CD4-positive, alpha-beta T cell treated with Interleukin-21 for 1 hour (primary cell): ENCODE measurements at regions not wholly inside any gene's neighbourhood (a gene's known extent, or its start where the extent isn't known, plus 50 kb on each side); places are given as distances from the start of the nearest gene placed in this dataset.
"Not testable (repeated sequence)": the region's sequence is repeated elsewhere in the genome, so short reads cannot be mapped to it uniquely, and the experiment has no call there.

Source experiments
- DNase-seq: peaks from one replicate; pipeline ENCODE4 v3.0.0-alpha.2; 2020

- DNase-seq: not testable (repeated sequence)
Measured at GRCh38 chr2:132220589-132220988, 58.8 kb upstream of the ANKRD30BL start.

GRCh38 chr2:132221886-132222285, 60.1 kb upstream of the ANKRD30BL start:
- not testable (repeated sequence) for DNase-seq

DNA sequence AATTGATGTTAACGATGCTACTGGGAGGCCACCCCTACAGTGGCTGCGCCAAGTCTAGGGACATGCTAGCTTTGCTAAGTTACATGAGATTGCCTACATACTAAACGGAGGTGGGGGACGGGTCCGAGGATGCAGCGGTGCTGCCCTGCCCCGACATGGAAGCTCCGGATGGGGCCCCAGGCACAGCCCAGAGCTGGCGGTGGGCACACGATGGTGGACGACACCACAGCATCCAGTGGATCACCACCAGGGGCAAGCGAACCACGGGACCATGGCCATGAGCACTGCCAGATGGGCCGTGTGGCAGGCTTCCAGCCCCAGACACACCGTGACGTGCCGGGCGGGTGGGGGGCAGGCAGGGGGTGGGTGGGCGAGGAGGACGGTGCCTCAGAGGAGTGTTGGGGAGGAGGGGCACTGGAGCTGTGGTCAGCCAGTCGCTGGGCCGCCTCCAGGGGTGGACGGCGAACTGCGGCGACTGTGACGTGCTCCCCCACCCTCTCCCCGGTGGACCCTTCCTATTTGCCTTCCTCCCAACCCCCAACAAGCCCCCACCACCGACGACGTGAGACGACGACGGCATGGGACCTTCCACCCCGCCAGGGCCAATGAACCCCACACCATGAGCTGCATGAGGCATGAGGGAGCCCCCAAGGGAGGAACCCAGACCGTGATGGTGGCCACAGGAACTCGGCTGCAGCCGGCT, 90.6 kb upstream of the ANKRD30BL start:
- no peak for DNase-seq

- no peak for DNase-seq
Measured at GRCh38 chr2:132252894-132253264, 91.1 kb upstream of the ANKRD30BL start.

DNA sequence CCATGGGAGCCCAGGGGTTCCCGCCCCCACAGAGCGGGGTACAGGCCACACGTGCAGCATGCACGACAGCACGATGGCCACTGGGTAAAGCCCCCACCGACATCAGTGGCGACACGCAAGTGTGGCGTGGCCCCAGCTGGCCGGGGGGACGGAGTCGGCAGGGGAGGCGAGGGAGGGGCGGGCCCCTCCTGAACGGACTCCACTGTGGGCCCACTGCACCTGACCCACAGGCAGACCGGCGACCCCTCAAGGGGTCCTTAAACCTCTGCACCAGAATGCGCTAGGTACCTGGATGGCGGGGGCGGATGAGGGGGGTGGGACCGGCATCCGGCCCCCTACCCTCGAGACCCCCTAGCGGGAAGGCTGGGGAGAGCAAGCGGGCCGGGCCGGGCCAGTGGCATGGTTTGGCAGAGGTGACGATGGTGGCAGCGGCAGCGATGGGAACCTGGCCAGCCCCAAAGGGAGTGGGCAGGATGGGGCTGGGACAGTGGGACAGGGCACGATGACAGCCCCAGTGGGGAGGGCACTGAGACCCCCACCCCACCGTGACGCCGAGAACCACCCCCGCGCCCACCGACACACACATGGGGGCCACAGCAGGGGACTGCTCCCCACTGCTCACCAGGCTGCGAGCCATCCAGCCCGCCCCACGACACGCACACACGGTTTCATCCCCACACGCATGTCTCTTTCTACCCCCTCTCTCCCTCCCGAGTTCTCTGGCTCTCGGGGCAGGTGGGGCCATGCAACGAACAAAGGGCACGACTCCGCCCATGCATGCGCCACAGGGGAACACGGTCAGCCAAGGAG, 91.9 kb upstream of the ANKRD30BL start:
- DNase-seq: no peak

GRCh38 chr2:132254306-132254919, 92.7 kb upstream of the ANKRD30BL start:
- not testable (repeated sequence) for DNase-seq

DNA sequence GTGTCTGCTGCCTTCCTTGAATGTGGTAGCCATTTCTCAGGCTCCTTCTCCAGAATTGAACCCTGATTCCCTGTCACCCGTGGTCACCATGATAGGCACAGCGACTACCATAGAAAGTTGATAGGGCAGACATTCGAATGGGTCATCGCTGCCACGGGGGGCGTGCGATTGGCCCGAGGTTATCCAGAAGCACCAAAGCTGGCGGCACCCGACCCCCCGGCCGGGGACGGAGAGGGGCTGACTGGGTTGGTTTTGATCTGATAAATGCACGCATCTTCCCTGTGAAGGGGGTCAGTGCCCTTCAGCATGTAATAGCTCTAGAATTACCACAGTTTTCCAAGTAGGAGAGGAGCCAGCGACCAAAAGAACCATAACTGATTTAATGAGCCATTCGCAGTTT, 94.0 kb upstream of the ANKRD30BL start:
- no peak for DNase-seq

DNA sequence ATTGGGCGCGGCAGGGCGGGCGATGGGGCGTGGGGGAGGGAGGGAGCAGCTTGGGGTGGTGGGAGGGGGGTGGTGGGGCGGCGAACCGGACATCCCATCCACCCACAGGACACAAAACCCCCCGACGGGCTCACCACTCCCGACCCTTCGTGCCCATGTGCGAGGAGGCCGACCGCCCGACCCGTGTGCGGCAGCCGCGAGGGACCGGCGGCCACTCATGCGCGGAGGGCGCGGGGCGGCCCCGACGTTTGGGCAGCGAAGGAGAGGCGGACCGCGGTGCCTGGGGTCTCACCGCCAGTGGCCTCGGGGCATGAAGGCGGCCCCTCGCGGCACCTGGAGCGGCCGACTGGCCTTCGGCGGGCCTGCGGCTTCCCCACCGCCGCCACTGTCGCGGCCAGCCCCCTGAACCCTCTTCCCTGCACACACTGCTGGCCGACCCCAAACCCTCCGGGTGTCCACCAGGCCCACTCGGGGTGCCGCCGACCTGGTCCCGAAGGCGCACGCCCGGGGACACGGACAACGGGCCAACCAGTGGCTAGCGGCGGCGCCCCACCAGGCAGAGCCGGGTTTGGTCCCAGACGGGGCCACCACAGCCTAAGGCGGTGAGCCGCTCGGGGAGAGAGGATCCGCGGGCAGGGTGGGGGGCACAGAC, 94.6 kb upstream of the ANKRD30BL start:
- DNase-seq: no peak

GRCh38 chr2:132256903-132257300, 95.2 kb upstream of the ANKRD30BL start:
- not testable (repeated sequence) for DNase-seq

DNA sequence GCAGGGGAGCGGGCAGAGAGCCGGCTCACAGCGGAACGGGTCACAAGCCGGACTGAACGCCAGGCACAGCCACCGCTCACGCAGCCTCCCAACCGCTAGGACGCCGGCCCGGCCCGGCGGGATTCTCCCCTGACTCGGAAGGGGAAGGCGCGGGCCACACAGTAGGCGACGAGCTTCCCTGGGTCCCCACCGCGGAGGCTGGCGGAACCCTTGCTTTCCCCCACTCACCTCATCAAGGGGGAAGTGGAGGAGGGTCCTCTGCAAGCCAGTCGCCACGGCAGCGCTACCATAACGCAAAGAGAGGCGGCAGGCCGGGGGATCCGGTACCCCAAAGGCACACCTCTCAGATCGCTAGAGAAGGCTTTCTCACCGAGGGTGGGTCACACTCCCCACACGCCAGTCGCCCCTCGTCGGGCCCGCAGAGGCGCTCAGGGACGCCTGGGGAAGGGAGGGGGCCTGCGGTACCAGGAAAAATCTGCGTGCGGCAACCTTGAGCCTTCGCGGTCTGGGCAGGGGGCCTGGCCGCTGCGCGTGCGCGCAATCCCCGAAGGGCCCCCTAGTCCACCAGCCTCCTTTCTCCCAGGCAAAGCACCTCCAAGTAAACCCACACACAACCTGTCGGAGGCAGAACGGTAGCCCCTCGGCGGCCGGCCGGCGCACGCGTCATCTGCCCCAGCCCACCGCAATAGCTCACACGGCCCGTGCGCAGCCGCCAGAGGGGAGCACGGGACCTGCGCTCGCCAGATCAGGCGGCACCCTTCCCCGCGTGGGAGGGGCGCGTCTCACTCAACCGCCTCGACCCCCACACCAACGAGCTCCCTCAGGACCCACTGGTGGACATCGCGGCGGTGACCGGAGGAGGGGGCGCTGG, 95.8 kb upstream of the ANKRD30BL start:
- DNase-seq: not testable (repeated sequence)

DNA sequence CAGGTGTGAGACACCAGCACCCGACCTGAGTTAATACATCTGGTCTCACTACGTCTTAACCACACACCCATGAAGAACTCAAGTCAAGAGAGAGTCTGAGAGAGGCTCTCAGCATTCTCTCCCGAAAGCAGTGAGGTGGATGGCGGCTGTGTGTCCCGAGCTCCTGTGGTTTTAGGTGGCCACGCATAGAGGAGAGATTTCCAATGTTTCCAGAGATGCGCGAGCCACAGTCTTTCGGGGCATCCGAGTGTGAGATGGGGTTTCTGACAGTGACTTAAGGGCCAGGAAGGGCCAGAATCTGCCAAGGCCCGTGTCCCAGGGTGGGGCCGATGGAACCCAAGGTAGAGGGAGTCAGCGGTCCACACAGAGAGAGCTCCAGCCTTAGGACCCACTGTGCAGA, 97.5 kb upstream of the ANKRD30BL start:
- DNase-seq: not testable (repeated sequence)

DNA sequence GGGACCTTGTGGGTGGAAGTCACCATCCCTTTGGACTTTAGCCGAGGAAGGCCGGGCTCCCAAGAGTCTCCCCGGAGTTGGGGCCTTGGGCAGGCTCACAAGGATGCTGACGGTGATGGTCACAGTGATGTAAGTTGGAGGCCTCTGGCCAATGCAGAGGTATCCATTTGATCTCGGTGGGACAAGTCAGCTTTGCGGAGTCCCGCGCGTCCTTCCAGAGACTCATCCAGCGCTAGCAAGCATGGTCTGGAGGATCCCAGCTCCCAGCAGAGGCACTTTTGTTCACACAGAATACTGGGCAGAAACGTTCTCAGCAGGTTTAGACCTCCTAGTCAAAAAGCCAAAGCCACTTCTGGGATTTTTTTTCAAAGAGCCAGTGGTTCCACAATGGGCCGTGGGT, 103.8 kb upstream of the ANKRD30BL start:
- DNase-seq: not testable (repeated sequence)

DNA sequence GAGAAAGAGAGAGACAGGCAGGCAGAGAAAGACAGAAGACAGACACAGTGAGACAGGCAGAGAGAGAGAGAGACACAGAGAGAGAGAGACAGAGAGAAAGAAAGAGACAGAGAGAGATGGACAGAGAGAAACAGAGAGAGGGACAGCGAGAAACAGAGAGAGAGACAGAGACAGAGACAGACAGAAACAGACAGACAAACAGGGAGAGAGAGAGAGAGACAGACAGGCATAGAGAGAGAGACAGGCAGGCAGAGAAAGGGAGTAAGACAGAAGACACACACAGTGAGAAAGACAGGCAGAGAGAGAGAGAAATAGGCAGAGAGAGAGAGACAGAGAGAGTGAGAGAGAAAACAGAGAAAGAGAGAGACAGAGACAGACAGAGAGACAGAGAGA, 105.3 kb upstream of the ANKRD30BL start:
- DNase-seq: no peak

GRCh38 chr2:132267498-132268283, 105.9 kb upstream of the ANKRD30BL start:
- DNase-seq: peak; percentile 14

DNA sequence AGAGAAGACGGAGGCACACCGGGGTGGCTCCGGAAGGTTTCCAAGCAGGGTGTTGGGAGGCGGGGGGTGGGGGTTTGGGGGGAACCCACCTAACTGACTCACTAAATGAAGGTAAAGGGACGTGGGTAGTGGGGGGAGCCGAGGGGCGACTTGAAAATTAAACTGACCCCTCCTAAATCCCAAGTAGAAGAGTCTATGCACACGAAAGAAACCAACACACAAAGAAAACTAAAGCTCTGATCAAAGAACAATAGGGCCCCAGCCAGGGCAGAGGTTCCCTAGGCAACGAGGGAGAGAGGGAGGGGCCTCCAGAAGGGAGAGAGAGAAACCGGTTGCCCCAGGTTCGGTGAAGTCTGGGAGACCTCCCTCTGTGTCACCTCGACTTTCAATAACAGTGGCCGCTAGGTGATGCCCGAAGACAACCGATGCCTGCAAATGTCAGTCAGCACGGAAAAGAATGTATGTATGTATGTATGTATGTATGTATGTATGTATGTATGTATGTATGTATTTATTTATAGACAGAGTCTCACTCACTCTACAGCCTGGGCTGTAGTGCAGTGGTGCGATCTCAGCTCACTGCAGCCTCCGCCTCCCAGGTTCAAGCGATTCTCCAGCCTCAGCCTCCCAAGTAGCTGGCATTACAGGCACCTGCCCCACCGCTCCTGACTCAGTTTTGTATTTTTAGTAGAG, 106.7 kb upstream of the ANKRD30BL start:
- DNase-seq: peak; percentile 65

- DNase-seq: no peak
Measured at GRCh38 chr2:132268977-132269523, 107.3 kb upstream of the ANKRD30BL start.

DNA sequence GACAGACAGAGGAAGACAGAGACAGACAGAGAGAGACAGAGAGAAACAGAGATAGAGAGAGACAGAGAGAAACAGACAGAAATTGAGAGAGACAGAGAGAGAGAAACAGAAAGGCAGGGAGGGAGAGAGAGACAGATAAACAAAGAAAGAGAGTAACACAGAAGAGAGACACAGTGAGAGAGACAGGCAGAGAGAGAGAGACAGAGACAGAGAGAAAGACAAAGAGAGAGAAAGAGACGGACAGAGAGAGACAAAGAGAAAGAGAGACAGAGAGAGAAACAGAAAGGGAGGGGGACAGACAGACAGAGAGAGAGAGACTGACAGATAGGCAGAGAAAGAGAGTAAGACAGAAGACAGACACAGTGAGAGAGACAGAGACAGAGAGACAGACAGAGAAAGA, 108.5 kb upstream of the ANKRD30BL start:
- DNase-seq: no peak

DNA sequence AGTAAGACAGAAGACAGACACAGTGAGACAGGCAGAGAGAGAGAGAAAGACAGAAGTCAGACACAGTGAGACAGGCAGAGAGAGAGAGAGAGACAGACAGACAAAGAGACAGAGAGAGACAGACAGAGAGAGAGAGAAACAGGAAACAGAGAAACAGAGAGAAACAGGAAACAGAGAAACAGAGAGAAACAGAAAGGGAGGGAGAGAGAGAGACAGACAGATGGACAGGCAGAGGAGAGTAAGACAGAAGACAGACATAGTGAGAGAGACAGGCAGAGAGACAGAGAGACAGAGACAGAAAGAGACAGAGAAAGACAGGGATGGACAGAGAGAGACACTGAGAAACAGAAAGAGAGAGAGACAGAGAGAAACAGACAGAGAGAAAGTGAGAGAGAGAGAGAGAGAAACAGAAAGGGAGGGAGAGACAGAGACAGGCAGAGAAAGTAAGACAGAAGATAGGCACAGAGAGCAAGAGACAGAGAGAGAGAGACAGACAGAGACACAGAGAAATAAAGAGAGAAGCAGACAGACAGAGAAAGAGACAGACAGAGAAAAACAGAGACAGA, 109.3 kb upstream of the ANKRD30BL start:
- no peak for DNase-seq

- not testable (repeated sequence) for DNase-seq
Measured at GRCh38 chr2:132271794-132272193, 110.0 kb upstream of the ANKRD30BL start.

DNA sequence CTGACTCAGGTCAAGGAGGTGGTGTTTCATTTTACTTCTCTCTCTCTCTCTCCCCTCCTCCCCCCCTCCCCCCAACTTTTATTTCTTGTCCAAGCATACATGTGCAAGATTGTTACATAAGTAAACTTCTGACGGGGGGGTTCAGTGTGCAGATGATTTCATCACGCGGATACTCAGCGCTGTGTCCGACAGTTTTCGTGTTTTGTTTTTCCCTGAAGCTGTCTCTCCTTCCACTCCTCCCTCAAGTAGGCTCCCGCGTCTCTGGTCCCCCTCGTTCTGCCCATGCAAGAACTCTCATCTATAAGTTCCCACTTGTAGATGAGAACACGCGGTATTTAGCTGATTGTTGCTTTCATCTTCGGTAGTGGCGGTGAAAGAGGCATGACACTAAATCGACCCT, 111.0 kb upstream of the ANKRD30BL start:
- no peak for DNase-seq
